ENCODE measurements at regions not wholly inside any gene's neighbourhood (a gene's known extent, or its start where the extent isn't known, plus 50 kb on each side); places are given as distances from the start of the nearest gene placed in this dataset.

DNA sequence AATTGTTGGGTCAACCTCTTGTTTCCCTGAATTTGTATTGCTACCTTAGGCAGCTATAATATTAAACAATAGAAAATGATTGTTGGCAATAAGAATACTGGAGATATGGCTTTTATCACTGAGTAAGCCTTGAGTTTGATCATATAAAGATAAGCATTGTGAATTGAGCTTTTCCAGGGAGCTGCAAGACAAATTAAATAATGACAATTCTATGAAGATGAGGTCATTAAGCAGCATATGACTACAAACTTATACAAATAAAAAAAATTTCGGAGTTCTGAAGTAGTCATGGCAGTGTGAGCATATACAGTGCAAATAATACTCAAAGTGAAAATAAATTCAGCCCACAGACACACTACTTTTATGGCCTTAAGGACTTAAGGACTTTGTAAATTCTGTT lies 161.1 kb upstream of the ANO5 start:
- TF ChIP-seq CTCF (IDR thresholded peaks at IDR 0.05; ENCODE audit: extremely low read depth in 1 of 2, insufficient read depth in 1 of 2, low read depth in 1 of 2, low read length in 2 of 2) (no peak), POLR2AphosphoS5 (IDR thresholded peaks at IDR 0.05; ENCODE audit: insufficient read depth, low read depth, low read length) (no peak), GATA2 (IDR thresholded peaks at IDR 0.05; ENCODE audit: insufficient read depth, insufficient read length, low read depth, low read length) (no peak), EZH2 (IDR thresholded peaks at IDR 0.05; ENCODE audit: borderline replicate concordance, low read depth, low read length, severe bottlenecking) (no peak), MYC (IDR thresholded peaks at IDR 0.05; ENCODE audit: low read depth, low read length) (no peak), POLR2A (IDR thresholded peaks at IDR 0.05; ENCODE audit: low read depth, low read length) (no peak), MAX (IDR thresholded peaks at IDR 0.05; ENCODE audit: insufficient read depth, insufficient read length) (no peak)

Data from endothelial cell of umbilical vein (primary cell).